DOHH2 (cell line): ENCODE measurements at regions not wholly inside any gene's neighbourhood (a gene's known extent, or its start where the extent isn't known, plus 50 kb on each side); places are given as distances from the start of the nearest gene placed in this dataset.

Experiments used
- H3F3A ChIP-seq: fragments of 200-600 bp; sonication (generic), shearing (Covaris generic); 2 replicates; pipeline ENCODE4 v1.6.0; 2016; ENCODE audit warnings: antibody characterized with exemption, mild to moderate bottlenecking; ENCODE audit not compliant: control insufficient read depth, insufficient read depth
- H3K27ac ChIP-seq: fragments of 200-600 bp; sonication (generic); 2 replicates; pipeline ENCODE4 v1.5.1; 2014; ENCODE audit warnings: low read depth, mild to moderate bottlenecking, low read length, moderate library complexity
- H3K27me3 ChIP-seq: fragments of 200-600 bp; sonication (generic); 2 replicates; pipeline ENCODE4 v1.6.1; 2014; ENCODE audit warnings: mild to moderate bottlenecking, low read length, mixed read lengths; ENCODE audit not compliant: control insufficient read depth
- H3K36me3 ChIP-seq: fragments of 200-600 bp; sonication (generic); 2 replicates; pipeline ENCODE4 v1.6.1; 2014; ENCODE audit warnings: mild to moderate bottlenecking, low read length, moderate library complexity, mixed read lengths; ENCODE audit not compliant: control insufficient read depth
- H3K4me1 ChIP-seq: fragments of 200-600 bp; sonication (generic); 2 replicates; pipeline ENCODE4 v1.6.1; 2014; ENCODE audit warnings: mild to moderate bottlenecking, low read length, mixed read lengths; ENCODE audit not compliant: control insufficient read depth
- H3K4me2 ChIP-seq: fragments of 200-600 bp; sonication (generic); 2 replicates; pipeline ENCODE4 v1.6.0; 2014; ENCODE audit warnings: mild to moderate bottlenecking, low read length, moderate library complexity
- H3K4me3 ChIP-seq: fragments of 200-600 bp; sonication (generic); 2 replicates; pipeline ENCODE4 v1.5.1; 2014; ENCODE audit warnings: mild to moderate bottlenecking, low read length, mixed read lengths
- H3K79me2 ChIP-seq: fragments of 200-600 bp; sonication (generic); 2 replicates; pipeline ENCODE4 v1.6.1; 2014; ENCODE audit warnings: mild to moderate bottlenecking, low read length, mixed read lengths; ENCODE audit not compliant: control insufficient read depth
- H3K9me2 ChIP-seq: fragments of 200-600 bp; sonication (generic); replicated peaks from 2 replicates; pipeline ENCODE4 v1.6.1; 2014; ENCODE audit warnings: mild to moderate bottlenecking, low read length, mixed read lengths; ENCODE audit not compliant: control insufficient read depth
- H3K9me3 ChIP-seq: fragments of 200-600 bp; sonication (generic); 2 replicates; pipeline ENCODE4 v1.6.1; 2014; ENCODE audit warnings: antibody characterized with exemption, low read length, mixed read lengths; ENCODE audit not compliant: control insufficient read depth, insufficient read depth
- H4K20me1 ChIP-seq: fragments of 200-600 bp; sonication (generic); 2 replicates; pipeline ENCODE4 v1.6.0; 2014; ENCODE audit warnings: low read depth, mild to moderate bottlenecking, antibody characterized with exemption, low read length, moderate library complexity; ENCODE audit not compliant: control insufficient read depth, insufficient read depth
- CTCF ChIP-seq: fragments of 200-600 bp; sonication (generic); IDR thresholded peaks from one replicate; pipeline ENCODE4 v1.5.1; 2014; ENCODE audit warnings: antibody characterized with exemption, mild to moderate bottlenecking, low read depth, low read length; ENCODE audit not compliant: poor library complexity, severe bottlenecking
- EZH2phosphoT487 ChIP-seq: fragments of 200-600 bp; sonication (generic); IDR thresholded peaks from 2 replicates; pipeline ENCODE4 v1.6.1; 2017; ENCODE audit warnings: borderline replicate concordance, mild to moderate bottlenecking, antibody characterized with exemption, low read length, moderate library complexity, mixed read lengths

DNA sequence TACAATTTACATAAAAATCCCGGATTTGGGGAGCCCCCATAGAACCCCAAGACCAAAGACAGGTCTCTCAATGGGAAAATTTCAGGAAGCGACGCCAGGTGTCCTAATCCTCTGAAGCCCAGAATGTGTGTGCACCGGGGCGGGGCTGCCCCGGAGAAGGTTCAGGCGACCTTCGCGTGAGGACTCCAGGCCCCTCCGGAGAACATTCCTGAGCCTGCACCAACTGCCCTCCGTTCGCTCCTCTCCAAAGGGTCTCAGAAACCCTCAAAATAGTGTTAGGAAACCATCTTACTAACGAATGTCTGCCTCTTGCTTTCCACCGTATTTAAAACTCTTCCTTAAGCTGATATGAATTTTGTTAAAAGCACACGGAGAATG, 78.5 kb upstream of the INSIG1 start:
- H3K4me3 ChIP-seq, result no peak overlapping the region
- H3K36me3 ChIP-seq, result no peaks in the 10 kb centered on the region
- H3K4me1 ChIP-seq, result peaks cover 15% of the 10 kb centered on the region
- TF ChIP-seq CTCF (no peak), EZH2phosphoT487 (no peak)
- H3K27me3 ChIP-seq, result no peaks in the 10 kb centered on the region
- no peaks in the 10 kb centered on the region for H3K9me3 ChIP-seq
- H3F3A ChIP-seq, result no peaks in the 10 kb centered on the region
- H3K79me2 ChIP-seq, result no peaks in the 10 kb centered on the region
- no peaks in the 10 kb centered on the region for H4K20me1 ChIP-seq
- H3K27ac ChIP-seq, result no peak overlapping the region
- H3K4me2 ChIP-seq, result no peak overlapping the region
- H3K9me2 ChIP-seq, result no peaks in the 10 kb centered on the region

DNA sequence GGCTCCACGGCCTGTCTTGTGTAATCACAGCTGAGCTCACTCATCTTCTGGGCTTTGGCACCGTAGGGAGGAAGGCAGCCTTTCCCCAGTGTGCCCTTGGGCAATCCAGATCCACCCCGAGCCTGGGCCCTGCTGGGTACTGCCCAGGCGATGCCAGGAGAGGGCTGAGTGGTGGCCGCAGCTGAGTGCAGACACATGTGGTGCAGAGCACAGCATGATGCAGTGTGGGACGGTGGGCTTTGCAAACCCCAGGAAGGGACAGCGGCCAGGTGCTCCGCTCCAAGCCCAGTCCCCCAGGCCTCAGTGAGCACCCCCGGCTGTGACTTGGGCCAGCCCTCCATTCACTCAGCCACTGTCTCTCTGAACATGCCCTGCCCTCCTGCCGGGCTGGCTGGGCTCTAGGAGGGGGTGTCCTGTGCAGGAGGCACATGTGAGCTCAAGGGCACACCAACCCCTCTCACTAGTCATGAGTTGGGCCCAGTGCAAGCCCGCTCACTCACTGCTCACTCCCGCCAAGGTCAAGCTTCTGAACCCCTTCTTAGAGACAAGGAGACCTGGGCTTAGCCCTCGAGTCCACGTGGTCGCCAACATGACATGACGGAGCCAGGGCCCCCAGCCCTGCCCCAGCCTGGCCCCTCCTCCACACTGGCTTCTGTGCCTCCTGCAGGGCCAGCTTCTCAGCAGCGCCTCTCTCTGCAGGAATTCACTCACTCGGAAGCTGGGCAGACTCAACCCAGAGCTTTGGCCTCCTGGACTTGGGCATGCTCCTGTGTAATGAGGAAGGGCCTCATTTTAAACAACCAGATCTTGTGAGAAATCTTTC, 77.5 kb upstream of the INSIG1 start:
- Histone ChIP-seq H3K27me3 (no peaks in the 10 kb centered on the region), H3K36me3 (no peaks in the 10 kb centered on the region)

DNA sequence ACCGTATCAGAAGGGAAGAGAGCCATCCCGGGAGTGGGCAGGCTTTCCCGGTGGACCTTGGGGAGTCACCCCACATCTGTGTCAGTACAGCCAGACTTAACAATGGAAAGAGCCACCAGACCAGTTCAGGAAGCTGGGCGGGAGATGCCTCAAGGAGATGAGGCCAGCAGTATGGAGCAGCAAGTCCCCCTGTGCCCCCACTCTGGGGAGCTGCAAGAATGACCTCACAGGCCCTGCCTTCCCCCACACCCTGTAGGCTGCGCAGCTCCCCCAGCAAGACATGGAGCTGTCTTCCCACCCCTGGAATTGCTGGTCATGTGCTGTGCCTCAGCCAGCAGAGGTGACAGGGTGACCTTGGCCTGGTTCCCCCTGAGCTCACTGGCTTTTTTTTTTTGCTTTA, 76.8 kb upstream of the INSIG1 start:
- no peak for TF ChIP-seq CTCF
- TF ChIP-seq EZH2phosphoT487, result no peak
- no peak overlapping the region for H3K4me3 ChIP-seq
- no peaks in the 10 kb centered on the region for H3F3A ChIP-seq
- H3K79me2 ChIP-seq, result no peaks in the 10 kb centered on the region
- H3K9me3 ChIP-seq, result no peaks in the 10 kb centered on the region
- H3K9me2 ChIP-seq, result no peaks in the 10 kb centered on the region
- no peaks in the 10 kb centered on the region for H3K36me3 ChIP-seq
- H3K4me1 ChIP-seq, result peaks cover 15% of the 10 kb centered on the region
- no peak overlapping the region for H3K27ac ChIP-seq
- H4K20me1 ChIP-seq, result no peaks in the 10 kb centered on the region
- no peak overlapping the region for H3K4me2 ChIP-seq
- H3K27me3 ChIP-seq, result no peaks in the 10 kb centered on the region

More for the DNA sequence above, 77.5 kb upstream of the INSIG1 start:
- no peaks in the 10 kb centered on the region for H3K9me3 ChIP-seq
- H3K4me2 ChIP-seq, result no peak overlapping the region
- H3K79me2 ChIP-seq, result no peaks in the 10 kb centered on the region
- H3K4me1 ChIP-seq, result peaks cover 15% of the 10 kb centered on the region
- H3K9me2 ChIP-seq, result no peaks in the 10 kb centered on the region
- H4K20me1 ChIP-seq, result no peaks in the 10 kb centered on the region
- H3K4me3 ChIP-seq, result no peak overlapping the region
- no peaks in the 10 kb centered on the region for H3F3A ChIP-seq
- H3K27ac ChIP-seq, result no peak overlapping the region
- TF ChIP-seq CTCF (no peak), EZH2phosphoT487 (no peak)

DNA sequence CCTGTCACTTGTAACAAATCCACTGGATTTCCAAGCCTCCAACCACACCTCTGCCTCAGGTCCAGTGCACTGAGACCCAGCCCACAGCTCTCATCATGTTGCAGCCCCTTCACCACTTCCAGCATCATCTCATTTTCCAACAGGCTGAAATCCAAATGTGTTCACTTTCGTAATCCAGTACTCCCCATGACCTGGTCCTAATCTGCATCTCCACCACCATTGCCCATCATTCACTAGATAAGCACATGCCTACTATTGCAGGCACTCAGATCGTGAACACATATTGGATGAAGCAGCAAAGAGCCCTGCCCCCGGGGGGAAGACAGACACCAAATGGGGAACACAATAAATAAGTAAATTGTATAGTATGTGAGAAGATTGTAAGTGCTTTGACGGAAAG, 76.1 kb upstream of the INSIG1 start:
- no peaks in the 10 kb centered on the region for H3F3A ChIP-seq
- no peaks in the 10 kb centered on the region for H3K27me3 ChIP-seq
- H3K4me3 ChIP-seq, result no peak overlapping the region
- no peak for TF ChIP-seq EZH2phosphoT487
- TF ChIP-seq CTCF, result no peak
- no peaks in the 10 kb centered on the region for H3K36me3 ChIP-seq
- no peaks in the 10 kb centered on the region for H3K9me2 ChIP-seq
- peaks cover 15% of the 10 kb centered on the region for H3K4me1 ChIP-seq
- no peaks in the 10 kb centered on the region for H4K20me1 ChIP-seq
- H3K27ac ChIP-seq, result no peak overlapping the region
- no peaks in the 10 kb centered on the region for H3K9me3 ChIP-seq
- no peaks in the 10 kb centered on the region for H3K79me2 ChIP-seq
- H3K4me2 ChIP-seq, result no peak overlapping the region
